ENCODE measurements at regions not wholly inside any gene's neighbourhood (a gene's known extent, or its start where the extent isn't known, plus 50 kb on each side); places are given as distances from the start of the nearest gene placed in this dataset.

- no peak for TF ChIP-seq POLR2A (IDR thresholded peaks at IDR 0.05)
- no peak for TF ChIP-seq CTCF (IDR thresholded peaks at IDR 0.05)
These were observed 271.4 kb downstream of the DUSP6 start for GRCh38 chr12:89080793-89081465.
